ENCODE measurements at regions not wholly inside any gene's neighbourhood (a gene's known extent, or its start where the extent isn't known, plus 50 kb on each side); places are given as distances from the start of the nearest gene placed in this dataset.

DNA sequence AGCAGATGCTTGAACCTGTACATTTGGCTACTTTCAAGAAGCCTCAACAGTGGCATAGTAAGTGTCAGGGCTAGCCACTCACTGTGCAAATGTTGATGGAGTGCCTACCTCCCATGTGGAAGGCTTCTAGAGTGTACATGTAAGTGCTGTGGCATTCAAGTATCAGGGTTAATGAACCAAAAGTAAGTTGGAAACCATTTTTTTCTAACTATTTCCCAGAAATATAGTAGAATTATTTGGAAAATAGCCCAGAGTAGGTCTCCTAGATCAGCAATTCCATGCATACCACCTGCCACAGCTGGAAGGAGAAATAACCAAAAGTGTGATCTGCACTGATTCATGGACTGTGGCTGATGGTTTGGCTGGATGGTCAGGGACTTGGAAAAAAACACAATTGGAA is 53.3 kb downstream of the FOXD1 start:
- DNase-seq = no peak

DNA sequence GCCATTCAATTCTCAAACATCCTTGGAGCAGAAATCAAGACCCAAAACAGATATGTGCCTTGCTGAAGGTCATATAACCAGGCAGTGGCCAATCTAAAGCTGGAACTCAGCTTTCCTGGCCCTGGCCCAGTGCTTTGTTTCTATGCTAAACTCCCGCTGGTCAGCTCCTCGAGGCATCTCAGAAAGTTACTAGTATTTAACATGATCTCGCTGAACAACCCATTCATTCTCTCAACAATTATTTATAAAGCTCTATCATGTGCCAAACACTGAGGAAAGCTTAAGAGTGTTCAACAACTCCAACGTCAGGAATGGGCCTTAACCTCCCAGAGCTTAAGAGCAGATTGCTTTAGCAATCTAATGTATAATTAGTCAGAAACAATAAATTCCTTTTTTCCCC is 54.0 kb downstream of the FOXD1 start:
- no peak for DNase-seq

DNA sequence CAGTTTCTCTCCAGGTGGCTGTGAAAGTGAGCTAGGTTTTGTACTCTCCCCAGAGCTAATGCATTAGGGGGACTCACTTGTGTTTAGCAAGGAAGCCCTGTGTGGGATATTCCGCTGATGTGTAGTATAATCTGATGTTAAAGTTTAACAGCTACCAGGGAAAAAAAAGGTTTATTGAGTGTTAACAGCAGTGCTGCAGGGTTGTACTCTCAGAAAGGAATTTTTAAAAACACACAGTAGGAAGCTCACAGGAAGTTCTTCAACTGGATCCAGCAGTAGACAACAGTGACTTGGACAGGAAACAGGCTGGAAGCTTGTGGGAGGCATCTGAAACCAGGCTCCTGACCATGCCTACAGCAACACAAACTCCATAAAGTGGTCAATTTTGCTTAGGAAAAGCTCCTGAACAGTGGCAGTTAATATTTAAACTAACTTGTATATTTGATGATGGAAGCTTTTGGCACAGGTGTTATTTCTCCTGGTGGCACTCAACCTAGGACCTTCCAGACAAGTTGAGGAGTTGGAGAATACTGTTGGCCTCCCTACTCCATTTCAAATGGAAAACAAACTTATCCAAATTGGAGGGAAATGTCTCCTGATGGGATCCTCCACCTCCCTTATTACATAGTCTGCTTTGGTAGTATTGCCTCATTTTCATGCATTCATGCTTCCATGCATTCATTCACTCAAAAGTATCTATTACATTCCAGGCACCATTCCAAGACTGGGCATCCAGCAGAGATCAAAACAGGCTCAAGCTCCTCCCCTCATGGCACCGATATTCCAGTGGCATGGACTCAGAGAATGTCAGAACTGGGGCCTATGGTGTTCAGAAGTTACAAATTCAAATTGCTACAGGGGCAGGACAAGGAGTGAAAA is 54.7 kb downstream of the FOXD1 start:
- no peak for DNase-seq

GRCh38 chr5:73392775-73393174 is 55.8 kb downstream of the FOXD1 start:
- DNase-seq = no peak

DNA sequence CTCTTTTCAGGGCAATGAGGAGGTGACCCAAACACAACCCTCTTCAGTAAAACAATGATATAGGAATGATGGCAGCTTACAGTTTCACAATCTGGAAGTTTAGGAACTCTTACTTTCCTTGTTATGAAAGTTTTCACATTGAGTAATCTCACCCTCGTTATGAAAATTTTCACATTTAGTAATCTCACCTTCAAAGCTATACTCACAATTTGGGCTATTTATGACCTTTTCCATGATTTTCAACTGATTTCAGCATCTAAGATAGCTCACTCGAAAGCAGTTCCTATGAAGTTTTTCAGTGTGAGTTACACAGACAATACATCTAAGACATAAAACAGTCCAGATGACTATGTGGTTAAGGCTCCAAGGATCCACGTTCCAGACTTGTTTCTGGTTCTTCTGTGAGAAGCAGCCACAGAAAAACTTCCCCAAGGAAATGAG is 57.1 kb downstream of the FOXD1 start:
- DNase-seq = no peak

DNA sequence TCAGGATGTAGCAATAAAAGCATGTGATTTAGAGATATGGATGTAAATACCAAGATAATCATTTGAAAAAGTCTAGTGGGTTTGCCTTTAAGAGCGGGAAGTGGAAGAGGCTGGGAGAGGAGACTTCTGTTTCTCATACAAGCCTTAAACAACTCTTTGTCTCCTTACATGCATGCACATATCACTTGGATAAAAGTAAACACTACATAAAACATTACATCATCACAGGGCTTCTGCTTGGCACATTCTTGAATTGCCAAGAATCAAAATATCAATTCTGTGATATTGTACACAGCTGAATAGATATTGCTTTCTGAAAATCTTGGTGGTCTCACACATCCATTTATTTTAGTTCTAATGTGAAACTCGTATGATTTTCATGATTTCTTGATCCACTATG is 57.6 kb downstream of the FOXD1 start:
- DNase-seq = no peak

DNA sequence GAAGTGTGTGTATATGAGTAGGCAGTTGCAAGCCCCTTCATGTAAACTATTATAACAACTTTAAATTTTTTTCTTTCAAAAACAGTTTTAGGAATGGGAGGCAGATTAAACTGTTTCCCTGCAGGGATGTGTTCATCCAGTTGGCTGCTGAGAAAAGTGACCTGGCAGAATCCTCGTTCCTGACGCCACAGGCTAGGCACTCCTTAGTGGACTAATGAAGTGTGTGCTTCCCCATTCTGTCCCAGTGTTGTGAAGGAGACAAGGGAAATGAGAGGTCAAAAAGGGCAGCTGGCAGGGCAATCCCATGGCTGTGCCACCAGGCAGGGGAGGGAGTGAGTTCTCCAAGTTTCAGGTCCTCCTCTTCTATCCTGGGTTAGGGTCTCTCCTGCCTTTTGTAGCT is 59.8 kb downstream of the FOXD1 start:
- no peak for DNase-seq

DNA sequence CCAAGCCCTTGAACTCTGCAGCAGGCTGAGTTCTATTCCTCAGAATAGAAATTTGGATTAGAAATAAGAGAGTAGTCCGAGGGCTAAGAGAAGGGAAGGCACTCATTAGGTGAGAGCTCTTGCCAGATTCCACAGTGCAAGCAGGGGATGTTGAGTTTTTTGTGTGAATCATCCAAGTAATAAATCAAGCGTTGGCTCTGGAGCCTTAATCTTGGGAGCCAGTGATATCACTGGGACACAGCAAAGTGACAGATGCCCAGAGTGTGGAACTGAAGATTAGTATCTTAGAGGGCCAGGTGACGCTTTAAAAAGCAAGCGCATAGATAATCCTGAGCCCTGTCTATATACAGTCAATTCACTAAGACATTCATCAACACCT is 60.3 kb downstream of the FOXD1 start:
- DNase-seq = no peak

GRCh38 chr5:73387601-73388305 is 60.8 kb downstream of the FOXD1 start:
- DNase-seq = peak; percentile 70

GRCh38 chr5:73387149-73387591 is 61.4 kb downstream of the FOXD1 start:
- DNase-seq = peak; percentile 28

- no peak for DNase-seq
Measured at GRCh38 chr5:73384861-73385260, 63.7 kb downstream of the FOXD1 start.

DNA sequence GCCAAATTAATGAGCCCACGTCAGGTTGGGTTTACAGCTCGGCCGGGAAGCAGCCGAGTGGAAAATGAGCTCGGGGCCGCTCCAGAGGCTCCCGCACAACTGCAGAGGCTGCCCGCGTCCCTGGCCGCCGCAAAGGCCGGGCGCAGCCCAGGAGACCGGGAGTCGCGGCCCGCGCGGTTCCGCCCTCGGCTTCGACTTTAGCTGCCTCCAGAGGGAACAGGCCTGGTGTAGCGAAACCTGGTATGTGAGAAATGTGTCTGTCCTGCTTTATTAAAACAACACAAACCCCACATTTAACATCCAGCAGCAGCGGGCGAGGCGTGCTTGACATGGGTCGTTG is 66.2 kb downstream of the FOXD1 start:
- DNase-seq = no peak

DNA sequence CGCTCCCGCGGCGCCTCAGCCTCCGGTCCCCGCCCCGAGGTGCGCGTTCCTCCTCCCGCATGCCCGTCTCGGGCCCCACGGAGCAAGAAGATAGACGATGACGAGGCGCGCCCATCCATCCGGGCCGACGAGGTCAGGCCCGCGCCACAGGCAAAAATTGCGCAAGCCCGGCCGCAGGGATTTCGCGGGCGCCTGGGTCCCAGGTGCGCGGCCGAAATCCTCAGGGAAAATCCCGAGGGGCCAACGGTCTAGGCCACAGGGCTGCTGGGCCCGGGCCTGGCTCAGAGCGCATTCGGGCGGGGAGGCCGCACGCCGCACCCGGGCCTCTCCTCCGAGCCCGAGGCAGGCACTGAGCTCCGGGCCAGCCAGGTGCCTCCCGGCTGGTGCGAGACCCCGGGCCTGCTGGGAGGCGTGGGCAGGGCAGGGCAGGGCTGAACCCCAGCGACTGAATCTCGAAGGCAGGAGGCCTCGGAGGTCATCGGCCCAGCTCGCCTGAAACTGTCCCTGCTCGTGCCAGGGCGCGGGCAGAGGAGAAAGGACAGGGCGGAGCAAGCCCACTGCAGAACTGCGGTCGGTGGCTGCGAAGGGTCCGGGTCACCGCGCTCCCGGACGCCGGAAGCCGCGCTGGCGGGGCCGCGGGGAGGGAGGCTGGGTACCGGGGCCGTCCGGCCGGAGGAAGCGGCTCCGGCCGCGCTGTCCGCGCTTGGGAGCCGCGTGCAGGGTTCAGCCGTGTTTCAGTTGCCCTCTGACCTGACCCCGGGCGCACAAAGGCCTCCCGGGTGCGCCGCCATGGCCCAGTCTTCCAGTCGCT is 66.8 kb downstream of the FOXD1 start:
- DNase-seq = no peak

DNA sequence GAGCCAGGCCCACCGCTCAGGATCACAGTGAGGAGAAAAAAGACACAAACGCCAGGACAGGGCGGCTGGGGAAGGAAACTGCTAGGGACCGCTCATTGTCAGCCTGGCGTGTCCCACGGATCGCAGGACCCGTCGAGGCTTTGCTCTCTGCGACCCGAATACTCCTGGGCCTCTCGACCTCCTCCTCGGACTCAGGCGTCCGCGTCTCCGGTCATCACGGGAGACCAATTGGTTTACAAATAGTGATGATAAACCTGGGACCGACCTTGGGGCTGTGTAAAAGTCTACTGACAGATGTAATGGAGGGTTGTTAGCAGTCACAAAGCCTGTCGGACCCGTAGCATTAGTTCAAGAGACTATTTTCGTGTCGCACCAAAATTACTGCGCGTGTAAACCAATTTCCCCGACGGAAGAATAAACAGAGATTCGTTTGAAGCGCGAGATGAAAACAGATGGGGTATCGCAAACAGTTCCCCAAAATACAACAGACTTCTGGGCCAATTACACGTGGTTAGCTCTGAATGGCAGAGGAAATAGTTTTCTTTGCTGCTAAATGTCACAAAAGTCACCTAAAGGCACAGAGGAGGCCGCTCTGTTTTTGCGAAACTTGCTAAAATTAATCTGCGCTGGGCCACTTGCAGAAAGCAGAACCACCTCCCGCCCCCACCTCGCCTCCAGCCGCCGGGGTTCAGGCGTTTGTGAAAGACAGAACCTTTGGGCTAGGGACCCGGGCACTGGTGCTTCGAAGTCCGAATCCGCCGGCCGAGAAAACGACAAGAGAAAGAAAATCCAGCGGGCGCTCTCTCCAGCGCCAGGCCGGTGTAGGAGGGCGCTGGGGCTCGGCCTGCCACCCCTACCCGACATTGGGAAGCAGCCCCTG is 67.6 kb downstream of the FOXD1 start:
- DNase-seq = no peak

- no peak for DNase-seq
Measured at GRCh38 chr5:73380041-73380440, 68.5 kb downstream of the FOXD1 start.

DNA sequence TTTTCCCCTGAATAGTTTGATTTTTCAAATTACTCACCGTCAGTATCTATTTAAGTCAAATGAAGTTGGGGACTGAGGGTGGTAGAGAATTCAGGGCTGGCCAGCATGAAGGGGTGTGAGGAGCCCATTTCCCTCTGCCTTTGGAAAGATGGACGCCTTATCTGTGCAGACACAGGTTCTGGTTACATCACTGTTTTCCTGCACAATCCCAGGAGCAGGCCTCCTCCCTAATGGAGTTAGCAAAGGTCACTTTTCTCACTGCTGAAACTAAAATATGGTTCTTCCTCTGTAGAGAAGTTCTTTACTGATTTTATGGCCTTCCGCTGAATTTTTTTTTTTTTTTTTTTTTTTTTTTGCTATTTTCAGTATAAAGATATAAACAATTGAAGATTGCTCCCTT is 69.1 kb downstream of the FOXD1 start:
- DNase-seq = no peak

DNA sequence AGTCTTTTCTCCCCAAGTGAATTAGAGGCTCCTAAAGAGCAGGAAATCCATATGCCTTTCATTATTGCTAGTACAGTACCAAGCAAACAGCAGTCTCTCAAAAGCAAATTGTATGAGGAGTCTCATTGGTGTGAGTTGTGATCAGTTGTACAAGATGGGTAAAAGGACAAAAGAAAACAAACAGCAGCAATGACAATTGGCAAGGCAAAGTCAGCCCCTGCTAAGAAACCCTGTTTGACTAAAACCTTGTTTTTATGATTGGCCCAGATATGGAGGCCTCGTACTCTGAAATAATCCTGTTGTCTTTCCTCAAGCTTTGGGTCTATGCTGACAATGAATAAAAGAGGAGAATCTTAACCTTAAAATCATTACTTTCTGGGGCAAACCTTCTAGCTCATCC is 69.8 kb downstream of the FOXD1 start:
- DNase-seq = no peak

DNA sequence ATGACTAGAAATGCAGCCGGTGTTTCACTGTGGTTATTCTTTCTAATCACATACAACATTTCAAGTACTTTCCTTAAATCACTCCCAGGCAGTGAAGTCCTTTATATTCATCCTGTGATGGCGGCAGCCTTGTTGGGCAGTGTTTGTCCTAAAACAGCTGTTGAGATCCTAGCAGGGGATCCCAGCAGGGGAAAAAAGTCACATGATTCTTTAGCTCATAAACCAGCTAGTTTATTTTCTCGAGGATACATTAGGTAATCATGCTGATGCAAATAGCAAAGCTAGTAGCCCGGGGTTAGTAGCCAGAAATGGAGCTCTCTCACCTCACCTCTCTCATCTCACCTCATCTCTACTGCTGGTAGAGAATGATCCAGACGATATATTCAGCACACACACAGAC is 70.5 kb downstream of the FOXD1 start:
- no peak for DNase-seq

DNA sequence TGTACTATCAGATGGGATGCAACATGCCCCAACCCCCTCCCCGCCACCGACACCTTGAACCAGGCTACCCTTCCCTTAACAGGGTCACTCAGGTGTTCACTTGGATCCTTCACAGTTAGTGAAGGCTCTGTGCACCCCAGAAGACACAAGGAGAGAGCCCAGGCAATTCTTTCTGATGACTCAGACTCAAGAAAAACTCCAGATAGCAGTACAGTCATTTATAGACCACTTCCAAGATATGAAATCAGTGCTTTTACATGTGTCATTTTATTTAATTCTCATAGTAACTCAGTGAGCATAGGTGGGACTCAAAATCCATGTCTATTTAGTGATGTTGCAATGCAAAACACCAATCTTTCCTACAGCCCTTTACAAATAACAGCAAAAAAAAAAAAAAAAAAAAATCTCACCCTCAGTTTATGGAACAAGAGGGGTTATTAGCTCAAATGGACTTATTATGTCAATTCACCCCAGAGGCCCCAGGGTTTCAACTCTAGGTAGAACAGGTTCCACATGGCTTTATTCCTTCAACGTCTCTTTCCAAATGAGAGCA is 71.9 kb downstream of the FOXD1 start:
- DNase-seq = no peak

DNA sequence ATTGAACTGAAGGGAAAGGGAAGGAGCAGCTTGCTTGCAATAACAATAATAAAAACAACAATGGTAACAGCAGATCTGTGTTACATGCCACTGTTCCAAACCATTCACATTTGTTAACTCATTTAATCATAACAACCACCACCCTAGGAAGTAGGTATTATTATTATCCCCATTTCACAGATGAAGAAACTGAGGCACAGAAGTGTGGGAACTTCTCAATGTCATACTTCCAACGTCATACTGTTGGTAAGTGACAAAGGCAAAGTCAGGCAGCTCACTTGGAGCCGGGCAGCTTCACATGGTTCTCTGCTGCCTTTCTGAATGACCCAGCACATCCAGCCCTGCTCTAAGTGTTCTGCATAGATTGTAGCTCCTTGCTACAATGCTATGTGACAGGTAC is 72.6 kb downstream of the FOXD1 start:
- no peak for DNase-seq

DNA sequence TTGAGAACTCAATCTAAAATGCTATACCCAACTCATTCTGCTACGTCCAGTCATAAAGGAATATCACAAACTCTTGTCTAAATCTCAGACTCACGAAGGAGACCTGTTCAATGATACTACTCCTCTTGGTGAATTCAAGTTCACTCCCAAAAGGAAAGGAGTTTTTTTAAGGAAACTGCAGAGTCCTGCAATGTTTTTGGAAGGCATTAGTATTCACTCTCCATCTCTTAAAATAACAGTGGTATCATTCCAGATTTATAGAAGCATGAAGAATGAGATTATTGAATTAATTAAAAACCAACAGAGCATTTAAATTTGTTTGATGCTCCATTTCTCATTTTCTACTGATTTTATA is 73.4 kb downstream of the FOXD1 start:
- no peak for DNase-seq

DNA sequence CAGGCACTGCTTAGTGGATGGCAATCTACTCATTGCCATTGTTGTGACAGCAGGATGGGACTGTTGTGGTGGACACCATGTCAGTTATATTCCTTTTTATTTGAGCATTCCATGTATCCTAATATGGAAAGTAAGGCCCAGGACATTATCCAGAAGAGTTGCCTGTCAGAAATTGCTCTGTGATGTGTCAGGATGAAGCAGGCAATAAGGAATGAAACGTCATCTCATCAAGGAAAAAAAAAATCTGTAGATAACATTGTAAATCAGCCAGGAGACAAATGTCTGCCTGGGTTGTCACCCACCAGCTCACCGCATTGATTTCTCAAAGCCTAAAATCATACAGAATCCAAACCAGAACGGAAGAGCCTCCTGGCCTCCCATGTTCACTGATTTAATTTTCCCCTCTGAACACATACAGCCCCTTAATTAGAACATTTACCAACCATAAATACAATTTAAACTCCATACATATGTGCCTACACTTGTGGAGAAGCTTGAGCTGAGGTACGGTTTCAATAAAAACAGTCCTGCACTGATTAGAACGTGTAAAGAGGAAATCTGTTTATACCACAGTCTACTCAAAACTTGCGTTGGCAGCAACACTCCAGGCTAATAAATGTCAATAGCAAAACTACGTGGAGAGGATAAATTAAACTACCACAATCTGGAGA is 73.9 kb downstream of the FOXD1 start:
- DNase-seq = no peak

Measured in CD4-positive, alpha-beta T cell treated with Interleukin-17A for 1 hour (primary cell).